SK-N-SH (cell line): ENCODE measurements at regions not wholly inside any gene's neighbourhood (a gene's known extent, or its start where the extent isn't known, plus 50 kb on each side); places are given as distances from the start of the nearest gene placed in this dataset.

Experiments
- CTCF ChIA-PET: fragments of 300-600, 350-600 bp; formaldehyde crosslinking; extraction: SDS; loops from one replicate; lab custom pipeline; 2021; lab: Yijun Ruan, JAX
- POLR2A ChIA-PET: fragments of 350-600 bp; sonication (Branson Sonifier 250); formaldehyde crosslinking; extraction: SDS; loops from one replicate; lab custom pipeline; 2020; ENCODE audit warnings: antibody characterized with exemption, inconsistent platforms; lab: Yijun Ruan, JAX
- DNase-seq: peaks from one replicate; pipeline ENCODE4 v3.0.0; 2012
- H2AFZ ChIP-seq: fragments of 200-600 bp; sonication (generic); 2 replicates; pipeline ENCODE4 v1.8.1; 2016; ENCODE audit warnings: antibody characterized with exemption, mild to moderate bottlenecking, low read depth
- H3F3A ChIP-seq: fragments of 200-600 bp; sonication (generic); replicated peaks from 2 replicates; pipeline ENCODE3; 2016; ENCODE audit warnings: antibody characterized with exemption, mild to moderate bottlenecking; ENCODE audit not compliant: insufficient read depth
- H3K27ac ChIP-seq, 2 experiments: fragments of 200-500 bp in 1 of 2; fragments of 200-600 bp in 1 of 2; sonication (Bioruptor generic) in 1 of 2; sonication (generic), shearing (Covaris generic) in 1 of 2; 2 replicates each; pipeline versions ENCODE4 v1.5.1 to v1.6.1; 2014 to 2016; ENCODE audit warnings: low read depth in 2 of 2, inconsistent platforms in 1 of 2, low read length in 1 of 2, mild to moderate bottlenecking in 1 of 2, mixed read lengths in 1 of 2
- H3K27me3 ChIP-seq: fragments of 200-600 bp; sonication (generic), shearing (Covaris generic); 2 replicates; pipeline ENCODE4 v1.6.1; 2016; ENCODE audit warnings: mixed run types; ENCODE audit not compliant: insufficient read depth
- H3K36me3 ChIP-seq, 2 experiments: fragments of 200-500 bp in 1 of 2; fragments of 200-600 bp in 1 of 2; sonication (Bioruptor generic) in 1 of 2; sonication (generic) in 1 of 2; replicated peaks in 1 of 2; 2 replicates each; pipeline versions ENCODE3 to v1.5.1; 2014 to 2016; ENCODE audit warnings: low read length in 1 of 2, mild to moderate bottlenecking in 1 of 2; ENCODE audit not compliant: insufficient read depth in 2 of 2, control insufficient read depth in 1 of 2
- H3K4me1 ChIP-seq, 2 experiments: fragments of 200-500 bp in 1 of 2; fragments of 200-600 bp in 1 of 2; sonication (Bioruptor generic) in 1 of 2; sonication (generic), shearing (Covaris generic) in 1 of 2; 2 replicates each; pipeline versions ENCODE4 v1.5.1 to v1.6.1; 2014 to 2016; ENCODE audit warnings: low read depth in 1 of 2, low read length in 1 of 2, mixed run types in 1 of 2; ENCODE audit not compliant: insufficient read depth in 2 of 2, control insufficient read depth in 1 of 2
- H3K4me2 ChIP-seq: fragments of 200-600 bp; sonication (generic), shearing (Covaris generic); 2 replicates; pipeline ENCODE4 v1.6.1; 2017; ENCODE audit warnings: mixed run types
- H3K4me3 ChIP-seq, 2 experiments: fragments of 200-500 bp in 1 of 2; fragments of 200-600 bp in 1 of 2; sonication (Bioruptor generic) in 1 of 2; sonication (generic), shearing (Covaris generic) in 1 of 2; 2 replicates each; pipeline versions ENCODE4 v1.5.1 to v1.8.1; 2014 to 2016; ENCODE audit warnings: low read depth in 2 of 2, inconsistent platforms in 1 of 2, low read length in 1 of 2, mild to moderate bottlenecking in 1 of 2, mixed read lengths in 1 of 2, moderate library complexity in 1 of 2
- H3K79me2 ChIP-seq: fragments of 200-600 bp; sonication (generic); 2 replicates; pipeline ENCODE4 v1.8.1; 2017; ENCODE audit warnings: mild to moderate bottlenecking; ENCODE audit not compliant: insufficient read depth
- H3K9ac ChIP-seq: fragments of 200-600 bp; sonication (generic); 2 replicates; pipeline ENCODE4 v1.6.1; 2017; ENCODE audit warnings: mixed run types
- H3K9me2 ChIP-seq: fragments of 200-600 bp; sonication (generic); 2 replicates; pipeline ENCODE4 v1.6.1; 2017; ENCODE audit warnings: mixed run types
- H3K9me3 ChIP-seq: fragments of 200-600 bp; sonication (generic); 2 replicates; pipeline ENCODE4 v1.6.1; 2017; ENCODE audit warnings: mixed run types, mild to moderate bottlenecking, moderate library complexity
- H4K20me1 ChIP-seq: fragments of 200-600 bp; sonication (generic); 2 replicates; pipeline ENCODE4 v1.6.1; 2017; ENCODE audit warnings: mild to moderate bottlenecking, mixed run types; ENCODE audit not compliant: insufficient read depth
- CHD2 ChIP-seq: fragments of 150-350 bp; IDR thresholded peaks from 2 replicates; pipeline ENCODE4 v1.6.1; 2018; ENCODE audit warnings: low read length; ENCODE audit not compliant: partially characterized antibody
- PBX3 ChIP-seq: IDR thresholded peaks from 2 replicates; pipeline ENCODE4; 2012
- RAD21 ChIP-seq: IDR thresholded peaks from 2 replicates; pipeline ENCODE4 v1.6.1; 2012; ENCODE audit warnings: mild to moderate bottlenecking, low read length
- RCOR1 ChIP-seq: fragments of 150-350 bp; IDR thresholded peaks from 2 replicates; pipeline ENCODE4 v1.6.1; 2017; ENCODE audit warnings: antibody characterized with exemption, low read length
- RFX5 ChIP-seq: IDR thresholded peaks from 2 replicates; pipeline ENCODE4 v1.6.1; 2012; ENCODE audit warnings: mild to moderate bottlenecking, improper control_type of control experiment, low read length
- SIN3A ChIP-seq: IDR thresholded peaks from 2 replicates; pipeline ENCODE4 v1.6.1; 2012; ENCODE audit warnings: low read depth, mild to moderate bottlenecking, low read length, moderate library complexity, borderline replicate concordance
- SMC3 ChIP-seq: IDR thresholded peaks from 2 replicates; pipeline ENCODE4 v1.6.1; 2012; ENCODE audit warnings: low read depth, low read length, improper control_type of control experiment
- YY1 ChIP-seq: IDR thresholded peaks from 2 replicates; pipeline ENCODE4 v1.4.0; 2012; ENCODE audit warnings: low read depth, mild to moderate bottlenecking
- WGBS: methylation state at CpG from one replicate; pipeline ENCODE4 v1.1.6; 2017; ENCODE audit warnings: low lambda C conversion rate; 5-methylcytosine and 5-hydroxymethylcytosine counted together
- TF ChIP-seq, protein P1 (sequence below): fragments of 200-600 bp; sonication (generic); IDR thresholded peaks from 2 replicates; pipeline ENCODE4 v1.6.1; 2017; ENCODE audit warnings: antibody characterized with exemption, mild to moderate bottlenecking, moderate library complexity

DNA sequence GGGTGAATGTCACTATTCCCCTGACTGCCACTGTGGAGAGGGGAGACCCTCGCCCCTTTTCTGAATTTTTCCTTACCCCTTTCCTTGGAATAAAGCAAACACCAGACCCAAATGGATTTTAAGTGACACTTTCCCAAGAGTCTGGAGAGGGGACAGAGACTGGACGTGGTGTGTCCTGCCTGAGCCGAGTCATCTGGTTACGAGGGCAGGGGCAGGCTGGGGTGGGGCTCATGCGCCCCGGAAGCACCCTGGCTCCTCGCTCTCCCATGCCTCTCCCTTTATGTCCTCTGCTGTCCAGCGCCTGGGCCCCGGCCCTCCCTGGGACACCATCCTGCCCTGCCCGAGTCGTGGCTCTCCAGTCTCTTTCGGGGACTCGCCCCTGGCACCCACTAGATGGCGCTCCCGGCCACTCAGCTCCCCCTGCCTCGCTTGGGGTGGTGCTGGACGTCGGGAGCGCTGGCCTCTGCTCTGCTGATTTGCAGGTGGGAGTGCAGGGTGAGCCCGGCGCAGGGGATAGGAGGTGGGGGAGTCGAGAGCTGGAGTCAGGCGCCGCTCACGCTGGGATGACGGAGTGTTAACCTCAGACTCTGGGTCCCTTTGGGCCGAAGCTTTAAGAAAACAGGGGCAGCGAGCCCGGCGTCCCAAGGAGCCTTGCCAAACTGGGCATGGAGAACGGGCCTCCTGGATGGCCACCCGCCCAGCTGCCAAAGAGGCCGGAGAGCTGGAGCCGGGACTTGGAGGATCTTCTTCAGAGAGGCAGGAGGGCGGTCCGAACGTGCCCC is 89.8 kb downstream of the RPS6KA4 start (continued):
- no peak for TF ChIP-seq SIN3A
- TF ChIP-seq PBX3: no peak
- TF ChIP-seq RAD21: peak; percentile 70
- TF ChIP-seq RCOR1: no peak
- TF ChIP-seq YY1: no peak
- TF ChIP-seq CHD2: no peak

DNA sequence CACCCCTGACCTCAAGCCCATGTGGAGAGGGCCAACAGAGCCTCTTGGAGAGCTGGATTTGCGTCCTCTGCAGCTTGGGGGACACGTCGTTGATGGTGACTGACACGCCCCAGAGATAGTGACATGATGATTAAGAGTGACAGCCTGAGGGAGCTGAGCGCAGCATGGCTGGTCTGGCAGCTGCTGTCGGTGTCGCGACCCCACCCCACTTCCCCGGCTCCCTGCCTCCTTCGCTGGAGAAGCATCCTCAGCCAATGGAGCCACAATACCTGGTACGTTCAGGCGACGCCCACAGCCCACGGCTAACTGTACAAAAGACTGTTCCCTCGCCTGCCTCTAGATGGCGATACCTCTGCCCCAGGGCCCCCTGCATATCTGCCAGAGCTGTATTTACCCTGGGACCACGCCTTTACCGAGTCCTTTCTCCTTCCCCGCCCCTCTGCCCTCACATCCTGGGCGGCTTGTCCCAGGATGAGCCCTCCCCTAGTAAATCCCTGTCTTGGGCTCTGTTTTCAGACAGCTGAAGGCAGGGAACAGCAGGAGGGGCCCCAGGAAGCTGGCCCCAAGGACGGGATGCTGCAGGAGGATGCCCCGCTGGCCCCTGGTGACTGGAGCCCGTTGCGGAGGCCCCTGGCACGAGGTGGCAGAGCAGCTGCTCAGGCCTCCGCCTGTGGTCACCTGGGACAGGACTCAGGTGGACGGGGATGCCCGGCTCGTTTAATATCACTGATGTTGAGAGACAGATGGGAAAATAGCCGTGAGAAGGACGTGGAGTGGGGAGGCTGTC is 90.6 kb downstream of the RPS6KA4 start:
- 27% methylated on average over 24 of the region's 31 CpGs for WGBS
- peak overlapping the region; percentile 82; the same call in 1 of the 2 replicates for H2AFZ ChIP-seq
- H3K36me3 ChIP-seq: no peaks in the 10 kb centered on the region
- POLR2A ChIA-PET: no interaction called here
- H3K4me3 ChIP-seq: peak overlapping the region; percentile 31 to 43
- no peaks in the 10 kb centered on the region for H3F3A ChIP-seq
- H3K79me2 ChIP-seq: no peaks in the 10 kb centered on the region
- H3K4me2 ChIP-seq: peak overlapping the region; percentile 79
- peaks cover 0 to 16% of the 10 kb centered on the region in 2 experiments; a peak in 1 of 4 replicates for H3K4me1 ChIP-seq
- H3K27me3 ChIP-seq: peaks cover 12% of the 10 kb centered on the region; the same call in 1 of the 2 replicates
- H4K20me1 ChIP-seq: no peaks in the 10 kb centered on the region
- H3K9ac ChIP-seq: no peak overlapping the region
- H3K9me2 ChIP-seq: no peaks in the 10 kb centered on the region
- DNase-seq: peak; percentile 89
- H3K9me3 ChIP-seq: no peaks in the 10 kb centered on the region
- TF ChIP-seq RAD21 (peak; percentile 38), SMC3 (peak; percentile 24; the same call in 1 of the 2 replicates), CHD2 (peak; percentile 8), YY1 (no peak), RFX5 (no peak)
- TF ChIP-seq, protein P1, sequence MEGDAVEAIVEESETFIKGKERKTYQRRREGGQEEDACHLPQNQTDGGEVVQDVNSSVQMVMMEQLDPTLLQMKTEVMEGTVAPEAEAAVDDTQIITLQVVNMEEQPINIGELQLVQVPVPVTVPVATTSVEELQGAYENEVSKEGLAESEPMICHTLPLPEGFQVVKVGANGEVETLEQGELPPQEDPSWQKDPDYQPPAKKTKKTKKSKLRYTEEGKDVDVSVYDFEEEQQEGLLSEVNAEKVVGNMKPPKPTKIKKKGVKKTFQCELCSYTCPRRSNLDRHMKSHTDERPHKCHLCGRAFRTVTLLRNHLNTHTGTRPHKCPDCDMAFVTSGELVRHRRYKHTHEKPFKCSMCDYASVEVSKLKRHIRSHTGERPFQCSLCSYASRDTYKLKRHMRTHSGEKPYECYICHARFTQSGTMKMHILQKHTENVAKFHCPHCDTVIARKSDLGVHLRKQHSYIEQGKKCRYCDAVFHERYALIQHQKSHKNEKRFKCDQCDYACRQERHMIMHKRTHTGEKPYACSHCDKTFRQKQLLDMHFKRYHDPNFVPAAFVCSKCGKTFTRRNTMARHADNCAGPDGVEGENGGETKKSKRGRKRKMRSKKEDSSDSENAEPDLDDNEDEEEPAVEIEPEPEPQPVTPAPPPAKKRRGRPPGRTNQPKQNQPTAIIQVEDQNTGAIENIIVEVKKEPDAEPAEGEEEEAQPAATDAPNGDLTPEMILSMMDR: peak; percentile 78
- CTCF ChIA-PET: interaction anchor here (0.6 to 8.1 kb wide), 93 partner anchors 8 to 489 kb away, joined by 3 to 121 read pairs (median 5); partner anchors contain the start of genes PRDX5 and TRMT112
- H3K27ac ChIP-seq: no peak overlapping the region; a peak in 1 of 4 replicates
